ENCODE measurements at regions not wholly inside any gene's neighbourhood (a gene's known extent, or its start where the extent isn't known, plus 50 kb on each side); places are given as distances from the start of the nearest gene placed in this dataset.

DNA sequence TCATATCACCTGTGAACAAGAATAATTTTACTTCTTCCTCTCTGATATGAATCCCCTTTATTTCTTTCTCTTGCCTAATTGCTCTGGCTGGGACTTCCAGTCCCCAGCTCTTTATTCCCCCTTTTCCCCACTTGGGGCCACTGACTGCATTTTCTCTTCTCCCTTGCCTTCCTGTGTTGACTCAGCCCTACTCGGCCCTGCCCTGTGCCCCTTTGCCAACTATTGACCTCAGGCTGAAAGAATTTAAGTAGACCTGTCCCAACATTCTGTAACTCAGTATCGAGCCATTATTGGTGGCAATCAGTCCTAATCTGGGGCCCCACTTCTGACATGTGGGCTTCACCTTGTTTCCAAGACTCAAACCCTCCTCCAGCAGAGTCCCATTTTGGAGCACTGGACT is 60.6 kb upstream of the STUM start:
- TF ChIP-seq, protein P1, sequence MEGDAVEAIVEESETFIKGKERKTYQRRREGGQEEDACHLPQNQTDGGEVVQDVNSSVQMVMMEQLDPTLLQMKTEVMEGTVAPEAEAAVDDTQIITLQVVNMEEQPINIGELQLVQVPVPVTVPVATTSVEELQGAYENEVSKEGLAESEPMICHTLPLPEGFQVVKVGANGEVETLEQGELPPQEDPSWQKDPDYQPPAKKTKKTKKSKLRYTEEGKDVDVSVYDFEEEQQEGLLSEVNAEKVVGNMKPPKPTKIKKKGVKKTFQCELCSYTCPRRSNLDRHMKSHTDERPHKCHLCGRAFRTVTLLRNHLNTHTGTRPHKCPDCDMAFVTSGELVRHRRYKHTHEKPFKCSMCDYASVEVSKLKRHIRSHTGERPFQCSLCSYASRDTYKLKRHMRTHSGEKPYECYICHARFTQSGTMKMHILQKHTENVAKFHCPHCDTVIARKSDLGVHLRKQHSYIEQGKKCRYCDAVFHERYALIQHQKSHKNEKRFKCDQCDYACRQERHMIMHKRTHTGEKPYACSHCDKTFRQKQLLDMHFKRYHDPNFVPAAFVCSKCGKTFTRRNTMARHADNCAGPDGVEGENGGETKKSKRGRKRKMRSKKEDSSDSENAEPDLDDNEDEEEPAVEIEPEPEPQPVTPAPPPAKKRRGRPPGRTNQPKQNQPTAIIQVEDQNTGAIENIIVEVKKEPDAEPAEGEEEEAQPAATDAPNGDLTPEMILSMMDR (IDR thresholded peaks at IDR 0.05), result no peak
- no peak for TF ChIP-seq POLR2A (IDR thresholded peaks at IDR 0.05)

Data from uterus (tissue), 2 donors.